Ascending aorta (tissue), 2 donors: ENCODE measurements at regions not wholly inside any gene's neighbourhood (a gene's known extent, or its start where the extent isn't known, plus 50 kb on each side); places are given as distances from the start of the nearest gene placed in this dataset.

ENCODE experiments used
- DNase-seq, 2 donors: peaks; one replicate each; pipeline ENCODE4 v3.0.0-alpha.2; 2019; ENCODE audit warnings: low spot score in 2 of 2
- H3K27ac ChIP-seq, 2 donors: fragments of 200-600 bp; sonication (generic); one replicate each; pipeline ENCODE4 v1.5.1; 2016 to 2017; ENCODE audit warnings: mild to moderate bottlenecking in 1 of 2
- H3K27me3 ChIP-seq: fragments of 200-600 bp; sonication (generic); one replicate; pipeline ENCODE4 v1.5.1; 2017
- H3K36me3 ChIP-seq, 2 donors: fragments of 200-600 bp; sonication (generic); one replicate each; pipeline ENCODE4 v1.5.1; 2016
- H3K4me1 ChIP-seq, 2 donors: fragments of 200-600 bp; sonication (generic); one replicate each; pipeline ENCODE4 v1.5.1; 2016 to 2017; ENCODE audit warnings: mild to moderate bottlenecking in 1 of 2
- H3K4me3 ChIP-seq, 2 donors: fragments of 200-600 bp; sonication (generic); one replicate each; pipeline ENCODE4 v1.5.1; 2016 to 2017; ENCODE audit warnings: mild to moderate bottlenecking in 1 of 2
- H3K9me3 ChIP-seq, 2 donors: fragments of 200-600 bp; sonication (generic); one replicate each; pipeline ENCODE4 v1.5.1; 2016
- CTCF ChIP-seq, 3 experiments: fragments of 200-600 bp in 2 of 3; fragments of 450-650 bp in 1 of 3; sonication (generic) in 2 of 3; IDR thresholded peaks; one replicate each; pipeline ENCODE4 v1.5.1; 2016 to 2019; ENCODE audit warnings: antibody characterized with exemption in 3 of 3, mild to moderate bottlenecking in 1 of 3, moderate library complexity in 1 of 3
- intact Hi-C: fragments of 100-400 bp; cut with DNase I; formaldehyde crosslinking; loops from one replicate; pipeline ENCODE4 v1.15.1; 2023

- Histone ChIP-seq H3K27ac (no peak overlapping the region), H3K4me1 (no peaks in the 10 kb centered on the region), H3K27me3 (no peaks in the 10 kb centered on the region), H3K36me3 (no peaks in the 10 kb centered on the region), H3K4me3 (no peak overlapping the region), H3K9me3 (no peaks in the 10 kb centered on the region)
- no peak for DNase-seq
- no peak for TF ChIP-seq CTCF (IDR thresholded peaks at IDR 0.05)
- intact Hi-C loops = no loop called here
Measured at GRCh38 chr11:95307286-95307685, 76.3 kb upstream of the SESN3 start.

DNA sequence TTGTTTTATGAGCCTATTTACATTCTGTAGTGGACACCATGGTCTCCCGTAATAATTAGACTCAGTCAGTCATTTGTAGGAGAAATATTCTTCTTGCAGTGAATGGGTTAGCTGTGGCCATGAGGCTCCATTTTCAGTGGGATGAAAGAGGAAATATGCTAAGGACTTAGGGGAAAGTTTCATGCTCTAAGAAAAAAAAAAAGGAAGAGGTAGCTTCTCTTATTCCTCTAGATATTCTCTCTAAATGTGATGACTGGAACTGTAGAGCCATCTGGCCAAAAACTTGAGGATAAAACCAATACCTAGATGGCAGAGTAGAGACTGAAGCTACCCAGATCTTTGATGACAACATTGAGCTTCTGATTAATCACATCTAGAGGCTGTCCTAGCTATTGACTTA lies 75.8 kb upstream of the SESN3 start:
- intact Hi-C loops = no loop called here
- no peak overlapping the region for H3K27ac ChIP-seq
- H3K36me3 ChIP-seq = no peaks in the 10 kb centered on the region
- H3K4me3 ChIP-seq = no peak overlapping the region
- no peaks in the 10 kb centered on the region for H3K27me3 ChIP-seq
- no peak for TF ChIP-seq CTCF (IDR thresholded peaks at IDR 0.05)
- H3K9me3 ChIP-seq = no peaks in the 10 kb centered on the region
- no peaks in the 10 kb centered on the region for H3K4me1 ChIP-seq
- no peak for DNase-seq

- DNase-seq = no peak
- Histone ChIP-seq H3K4me3 (no peak overlapping the region), H3K27ac (no peak overlapping the region), H3K27me3 (no peaks in the 10 kb centered on the region), H3K9me3 (no peaks in the 10 kb centered on the region), H3K36me3 (no peaks in the 10 kb centered on the region), H3K4me1 (no peaks in the 10 kb centered on the region)
- intact Hi-C loops = no loop called here
- TF ChIP-seq CTCF (IDR thresholded peaks at IDR 0.05) = no peak
Measured at GRCh38 chr11:95306123-95306522, 75.1 kb upstream of the SESN3 start.

DNA sequence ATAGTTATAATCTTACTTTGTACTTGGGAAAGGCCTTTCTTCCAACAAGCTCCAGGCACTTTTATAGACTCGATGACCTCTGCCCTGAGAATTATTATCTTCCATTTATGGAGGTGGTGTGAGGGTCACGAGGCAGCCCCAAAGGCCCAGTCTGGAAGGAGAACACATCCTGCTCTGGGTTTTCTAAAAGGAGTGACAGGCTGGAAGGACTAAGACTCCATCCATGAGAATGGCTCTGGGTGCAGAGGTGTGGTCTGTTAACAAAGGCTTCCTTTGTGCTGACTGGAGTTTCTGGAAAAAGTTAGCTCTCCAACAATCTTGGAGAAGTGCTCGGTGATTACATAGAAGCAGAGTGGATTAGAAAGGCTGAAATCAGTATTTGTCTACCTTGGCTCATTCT lies 74.7 kb upstream of the SESN3 start:
- no peak overlapping the region for H3K27ac ChIP-seq
- no peaks in the 10 kb centered on the region for H3K4me1 ChIP-seq
- TF ChIP-seq CTCF (IDR thresholded peaks at IDR 0.05) = no peak
- H3K9me3 ChIP-seq = no peaks in the 10 kb centered on the region
- no peak for DNase-seq
- H3K4me3 ChIP-seq = no peak overlapping the region
- intact Hi-C loops = no loop called here
- no peaks in the 10 kb centered on the region for H3K36me3 ChIP-seq
- no peaks in the 10 kb centered on the region for H3K27me3 ChIP-seq

DNA sequence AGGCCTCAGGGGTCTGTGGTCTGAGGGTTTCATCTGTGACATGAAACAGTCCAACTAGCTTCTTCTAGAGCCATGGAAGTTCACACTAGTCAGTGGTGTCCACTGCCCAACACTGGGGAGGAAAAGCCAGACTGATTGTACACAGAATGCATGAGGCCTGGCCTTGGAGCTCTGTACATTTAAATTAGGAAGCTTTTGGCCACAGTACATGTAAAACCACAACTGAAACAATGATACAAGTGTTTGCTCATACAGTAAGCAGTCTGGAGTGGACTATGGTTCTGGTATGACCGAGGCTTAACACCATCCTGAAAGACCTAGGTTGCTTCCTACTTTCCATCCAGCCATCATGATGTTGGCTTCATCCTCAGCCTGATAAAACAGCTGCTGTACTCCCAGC lies 73.8 kb upstream of the SESN3 start:
- Histone ChIP-seq H3K4me1 (no peaks in the 10 kb centered on the region), H3K27ac (no peak overlapping the region), H3K4me3 (no peak overlapping the region), H3K27me3 (no peaks in the 10 kb centered on the region), H3K9me3 (no peaks in the 10 kb centered on the region), H3K36me3 (no peaks in the 10 kb centered on the region)
- no peak for TF ChIP-seq CTCF (IDR thresholded peaks at IDR 0.05)
- DNase-seq = no peak
- intact Hi-C loops = no loop called here

- Histone ChIP-seq H3K4me1 (no peaks in the 10 kb centered on the region), H3K27ac (no peak overlapping the region), H3K36me3 (no peaks in the 10 kb centered on the region), H3K9me3 (no peaks in the 10 kb centered on the region), H3K27me3 (no peaks in the 10 kb centered on the region), H3K4me3 (no peak overlapping the region)
- intact Hi-C loops = no loop called here
- DNase-seq = no peak
- no peak for TF ChIP-seq CTCF (IDR thresholded peaks at IDR 0.05)
Measured at GRCh38 chr11:95302211-95302610, 71.2 kb upstream of the SESN3 start.
